HAP-1 (cell line): ENCODE measurements at regions not wholly inside any gene's neighbourhood (a gene's known extent, or its start where the extent isn't known, plus 50 kb on each side); places are given as distances from the start of the nearest gene placed in this dataset.

ENCODE experiments used
- DNase-seq, 2 experiments: peaks; one replicate each; pipeline ENCODE4 v3.0.0-alpha.2; 2016 to 2020; ENCODE audit warnings: low spot score in 2 of 2
- H3K27me3 ChIP-seq: fragments of 250-450 bp; sonication (Bioruptor Pico); 2 replicates; pipeline ENCODE4 v1.5.1; 2020; ENCODE audit warnings: low read depth, mild to moderate bottlenecking, moderate library complexity
- H3K36me3 ChIP-seq: fragments of 250-450 bp; sonication (Bioruptor Pico); replicated peaks from 2 replicates; pipeline ENCODE4 v1.5.1; 2020; ENCODE audit warnings: mild to moderate bottlenecking
- H3K4me1 ChIP-seq: fragments of 250-450 bp; sonication (Bioruptor Pico); 2 replicates; pipeline ENCODE4 v1.5.1; 2020; ENCODE audit warnings: mild to moderate bottlenecking
- H3K4me3 ChIP-seq: fragments of 250-450 bp; sonication (Bioruptor Pico); 2 replicates; pipeline ENCODE4 v1.5.1; 2020; ENCODE audit warnings: mild to moderate bottlenecking, moderate library complexity
- H3K9me3 ChIP-seq: fragments of 250-450 bp; sonication (Bioruptor Pico); 2 replicates; pipeline ENCODE4 v1.5.1; 2020; ENCODE audit warnings: mild to moderate bottlenecking, moderate library complexity
- in situ Hi-C: fragments of 300-500 bp; cut with MboI; formaldehyde crosslinking; loops from 3 replicates; pipeline ENCODE4 v1.14.3; 2020; ENCODE audit warnings: low sequenced_read_pairs, inconsistent platforms, mixed read lengths

- Histone ChIP-seq H3K9me3 (no peaks in the 10 kb centered on the region), H3K4me3 (no peak overlapping the region), H3K36me3 (no peaks in the 10 kb centered on the region), H3K4me1 (no peaks in the 10 kb centered on the region), H3K27me3 (no peaks in the 10 kb centered on the region)
- in situ Hi-C loops = no loop called here
- no peak for DNase-seq
These were observed 205.0 kb upstream of the ADRA1D start for GRCh38 chr20:4454111-4454510.

- Histone ChIP-seq H3K27me3 (no peaks in the 10 kb centered on the region), H3K4me3 (no peak overlapping the region), H3K36me3 (no peaks in the 10 kb centered on the region), H3K4me1 (no peaks in the 10 kb centered on the region), H3K9me3 (no peaks in the 10 kb centered on the region)
- no peak for DNase-seq
- in situ Hi-C loops = no loop called here
These were observed 204.3 kb upstream of the ADRA1D start for GRCh38 chr20:4453359-4453758.

- in situ Hi-C loops = no loop called here
- H3K9me3 ChIP-seq = no peaks in the 10 kb centered on the region
- no peaks in the 10 kb centered on the region for H3K27me3 ChIP-seq
- no peaks in the 10 kb centered on the region for H3K36me3 ChIP-seq
- no peaks in the 10 kb centered on the region for H3K4me1 ChIP-seq
- H3K4me3 ChIP-seq = no peak overlapping the region
- DNase-seq = no peak
These were observed 202.5 kb upstream of the ADRA1D start for GRCh38 chr20:4451487-4452081.

GRCh38 chr20:4449957-4450715, 201.0 kb upstream of the ADRA1D start:
- H3K27me3 ChIP-seq = no peaks in the 10 kb centered on the region
- no peak overlapping the region for H3K4me3 ChIP-seq
- no peaks in the 10 kb centered on the region for H3K9me3 ChIP-seq
- no peaks in the 10 kb centered on the region for H3K36me3 ChIP-seq
- H3K4me1 ChIP-seq = no peaks in the 10 kb centered on the region
- no peak for DNase-seq
- in situ Hi-C loops = no loop called here

GRCh38 chr20:4445784-4446183, 196.7 kb upstream of the ADRA1D start:
- DNase-seq = no peak
- H3K4me1 ChIP-seq = no peaks in the 10 kb centered on the region
- in situ Hi-C loops = no loop called here
- no peaks in the 10 kb centered on the region for H3K36me3 ChIP-seq
- H3K4me3 ChIP-seq = no peak overlapping the region
- H3K27me3 ChIP-seq = no peaks in the 10 kb centered on the region
- H3K9me3 ChIP-seq = no peaks in the 10 kb centered on the region

GRCh38 chr20:4445331-4445730, 196.2 kb upstream of the ADRA1D start:
- no peak for DNase-seq
- no peak overlapping the region for H3K4me3 ChIP-seq
- no peaks in the 10 kb centered on the region for H3K36me3 ChIP-seq
- H3K9me3 ChIP-seq = no peaks in the 10 kb centered on the region
- H3K27me3 ChIP-seq = no peaks in the 10 kb centered on the region
- no peaks in the 10 kb centered on the region for H3K4me1 ChIP-seq
- in situ Hi-C loops = no loop called here

GRCh38 chr20:4444404-4444803, 195.3 kb upstream of the ADRA1D start:
- Histone ChIP-seq H3K4me1 (no peaks in the 10 kb centered on the region), H3K4me3 (no peak overlapping the region), H3K27me3 (no peaks in the 10 kb centered on the region), H3K9me3 (no peaks in the 10 kb centered on the region), H3K36me3 (no peaks in the 10 kb centered on the region)
- in situ Hi-C loops = no loop called here
- no peak for DNase-seq

- H3K27me3 ChIP-seq = no peaks in the 10 kb centered on the region
- in situ Hi-C loops = no loop called here
- no peaks in the 10 kb centered on the region for H3K4me1 ChIP-seq
- H3K9me3 ChIP-seq = no peaks in the 10 kb centered on the region
- DNase-seq = no peak
- no peaks in the 10 kb centered on the region for H3K36me3 ChIP-seq
- no peak overlapping the region for H3K4me3 ChIP-seq
These were observed 193.9 kb upstream of the ADRA1D start for GRCh38 chr20:4443016-4443415.

- Histone ChIP-seq H3K4me1 (no peaks in the 10 kb centered on the region), H3K9me3 (no peaks in the 10 kb centered on the region), H3K27me3 (no peaks in the 10 kb centered on the region; the same call in 1 of the 2 replicates), H3K4me3 (no peak overlapping the region), H3K36me3 (no peaks in the 10 kb centered on the region)
- no peak for DNase-seq
- in situ Hi-C loops = no loop called here
These were observed 192.8 kb upstream of the ADRA1D start for GRCh38 chr20:4441871-4442270.

- no peak for DNase-seq
- in situ Hi-C loops = no loop called here
These were observed 192.1 kb upstream of the ADRA1D start for GRCh38 chr20:4441191-4441590.

GRCh38 chr20:4439461-4439860, 190.4 kb upstream of the ADRA1D start:
- H3K36me3 ChIP-seq = no peaks in the 10 kb centered on the region
- no peak for DNase-seq
- H3K4me1 ChIP-seq = no peaks in the 10 kb centered on the region
- H3K4me3 ChIP-seq = no peak overlapping the region
- H3K9me3 ChIP-seq = no peaks in the 10 kb centered on the region
- in situ Hi-C loops = no loop called here
- no peaks in the 10 kb centered on the region; the same call in 1 of the 2 replicates for H3K27me3 ChIP-seq

More at GRCh38 chr20:4441191-4441590, 192.1 kb upstream of the ADRA1D start:
- Histone ChIP-seq H3K4me3 (no peak overlapping the region), H3K27me3 (no peaks in the 10 kb centered on the region; the same call in 1 of the 2 replicates), H3K4me1 (no peaks in the 10 kb centered on the region), H3K36me3 (no peaks in the 10 kb centered on the region), H3K9me3 (no peaks in the 10 kb centered on the region)

GRCh38 chr20:4437131-4437530, 188.0 kb upstream of the ADRA1D start:
- no peak overlapping the region for H3K4me3 ChIP-seq
- in situ Hi-C loops = no loop called here

GRCh38 chr20:4435671-4436455, 186.8 kb upstream of the ADRA1D start:
- Histone ChIP-seq H3K27me3 (no peaks in the 10 kb centered on the region; the same call in 1 of the 2 replicates), H3K4me3 (no peak overlapping the region), H3K9me3 (no peaks in the 10 kb centered on the region), H3K36me3 (no peaks in the 10 kb centered on the region), H3K4me1 (no peaks in the 10 kb centered on the region)
- no peak for DNase-seq
- in situ Hi-C loops = no loop called here

More at GRCh38 chr20:4437131-4437530, 188.0 kb upstream of the ADRA1D start:
- DNase-seq = no peak
- Histone ChIP-seq H3K36me3 (no peaks in the 10 kb centered on the region), H3K9me3 (no peaks in the 10 kb centered on the region), H3K4me1 (no peaks in the 10 kb centered on the region), H3K27me3 (no peaks in the 10 kb centered on the region; the same call in 1 of the 2 replicates)

- Histone ChIP-seq H3K27me3 (no peaks in the 10 kb centered on the region; the same call in 1 of the 2 replicates), H3K36me3 (no peaks in the 10 kb centered on the region), H3K4me1 (no peaks in the 10 kb centered on the region), H3K9me3 (no peaks in the 10 kb centered on the region), H3K4me3 (no peak overlapping the region)
- DNase-seq = no peak
- in situ Hi-C loops = no loop called here
These were observed 186.1 kb upstream of the ADRA1D start for GRCh38 chr20:4435225-4435624.
